HepG2 (cell line): ENCODE measurements at regions not wholly inside any gene's neighbourhood (a gene's known extent, or its start where the extent isn't known, plus 50 kb on each side); places are given as distances from the start of the nearest gene placed in this dataset.

ENCODE experiments used
- ATAC-seq: fragments of 200-7000 bp; cut with Tn5 transposase; 3 replicates; pipeline ENCODE4 v1.9.1; 2020; ENCODE audit warnings: mild to moderate bottlenecking, moderate library complexity
- BruUV-seq: library from RNA; stranded (reverse); fragments of 400-500 nt; replicated peaks from 2 replicates; lab custom pipeline; 2021; lab: Mats Ljungman, UMichigan
- CTCF ChIA-PET: fragments of 300-600 bp; formaldehyde crosslinking; extraction: SDS; loops from one replicate; lab custom pipeline; 2021; ENCODE audit warnings: low total read pairs, inconsistent platforms, low intra/inter-chr PET ratio; lab: Yijun Ruan, JAX
- POLR2A ChIA-PET: fragments of 350-600 bp; sonication (Branson Sonifier 250); formaldehyde crosslinking; loops from one replicate; lab custom pipeline; 2020; ENCODE audit warnings: antibody characterized with exemption, inconsistent platforms; lab: Yijun Ruan, JAX
- DNase-seq: peaks from one replicate; pipeline ENCODE4 v3.0.0-alpha.2; 2015; ENCODE audit warnings: low spot score
- FAIRE-seq: peaks from 3 replicates; lab custom pipeline; 2011; peaks lifted over from hg19 to GRCh38; lab: Jason Lieb, UNC
- H2AFZ ChIP-seq: one replicate; pipeline ENCODE4 v1.6.1; 2011; ENCODE audit warnings: low read length, inconsistent platforms
- H3K27ac ChIP-seq: fragments of 300-600 bp; 3 replicates; pipeline ENCODE4 v1.8.0; 2011; ENCODE audit warnings: mixed run types, mild to moderate bottlenecking, mixed read lengths, low read length, inconsistent platforms; ENCODE audit not compliant: insufficient read depth; ENCODE audit errors: extremely low read length
- H3K27me3 ChIP-seq, 2 experiments: fragments of 200-600 bp in 1 of 2; 2 replicates in 1 of 2; 3 replicates in 1 of 2; pipeline versions ENCODE4 v1.6.0 to v1.8.0; 2011; ENCODE audit warnings: low read length in 2 of 2, mild to moderate bottlenecking in 2 of 2, moderate library complexity in 2 of 2, inconsistent platforms in 1 of 2; ENCODE audit not compliant: insufficient read depth in 2 of 2, control insufficient read depth in 1 of 2
- H3K36me3 ChIP-seq, 2 experiments: fragments of 200-600 bp in 1 of 2; replicated peaks in 1 of 2; 2 replicates in 1 of 2; 3 replicates in 1 of 2; pipeline versions ENCODE4 v1.5.1 to v1.8.0; 2011; ENCODE audit warnings: low read length in 2 of 2, inconsistent platforms in 1 of 2; ENCODE audit not compliant: insufficient read depth in 2 of 2, control insufficient read depth in 1 of 2
- H3K4me1 ChIP-seq: 2 replicates; pipeline ENCODE4 v1.5.1; 2012; ENCODE audit warnings: low read length, inconsistent platforms; ENCODE audit not compliant: insufficient read depth
- H3K4me2 ChIP-seq: 2 replicates; pipeline ENCODE4 v1.6.0; 2011; ENCODE audit warnings: low read depth, low read length, inconsistent platforms
- H3K4me3 ChIP-seq, 3 experiments: fragments of 200-600 bp in 1 of 3; sonication (generic), shearing (Covaris generic) in 1 of 3; replicated peaks in 1 of 3; 2 replicates each; pipeline ENCODE4 v1.5.1; 2011 to 2016; ENCODE audit warnings: low read length in 3 of 3, inconsistent platforms in 2 of 3, low read depth in 2 of 3, mild to moderate bottlenecking in 2 of 3, control low read depth in 1 of 3, mixed read lengths in 1 of 3; ENCODE audit not compliant: insufficient read depth in 1 of 3
- H3K79me2 ChIP-seq: one replicate; pipeline ENCODE4 v1.6.1; 2011; ENCODE audit warnings: low read length, inconsistent platforms; ENCODE audit not compliant: insufficient read depth
- H3K9ac ChIP-seq: 2 replicates; pipeline ENCODE4 v1.6.0; 2011; ENCODE audit warnings: mild to moderate bottlenecking, low read depth, low read length, inconsistent platforms; ENCODE audit not compliant: insufficient read depth
- H3K9me3 ChIP-seq: 2 replicates; pipeline ENCODE4 v1.5.1; 2012; ENCODE audit warnings: mild to moderate bottlenecking, low read length
- H4K20me1 ChIP-seq: 2 replicates; pipeline ENCODE4 v1.6.0; 2011; ENCODE audit warnings: inconsistent platforms, mild to moderate bottlenecking, low read length, moderate library complexity; ENCODE audit not compliant: insufficient read depth
- CSRNP1 ChIP-seq: sonication (generic); formaldehyde crosslinking; IDR thresholded peaks from 2 replicates; pipeline ENCODE4 v1.8.1; 2023; ENCODE audit warnings: mild to moderate bottlenecking, missing genetic modification reagents
- HIVEP1 ChIP-seq: sonication (generic); formaldehyde crosslinking; IDR thresholded peaks from 2 replicates; pipeline ENCODE4 v1.4.0; 2020; ENCODE audit warnings: mild to moderate bottlenecking, missing genetic modification reagents
- HNRNPLL ChIP-seq: fragments of 200-400 bp; formaldehyde crosslinking; IDR thresholded peaks from 2 replicates; pipeline ENCODE4 v1.6.1; 2017; ENCODE audit warnings: mild to moderate bottlenecking, low read depth, low read length; ENCODE audit not compliant: poor library complexity, severe bottlenecking
- POLR2AphosphoS5 ChIP-seq: IDR thresholded peaks from 2 replicates; pipeline ENCODE4 v1.6.1; 2012; ENCODE audit warnings: low read depth, low read length
- PTBP1 ChIP-seq: fragments of 200-400 bp; formaldehyde crosslinking; IDR thresholded peaks from 2 replicates; pipeline ENCODE4 v1.6.1; 2018; ENCODE audit warnings: low read length, low read depth; ENCODE audit not compliant: poor library complexity, severe bottlenecking
- SMAD9 ChIP-seq: sonication (generic); formaldehyde crosslinking; IDR thresholded peaks from 2 replicates; pipeline ENCODE4 v1.5.1; 2020; ENCODE audit warnings: mild to moderate bottlenecking, missing genetic modification reagents
- SRSF1 ChIP-seq: fragments of 200-400 bp; formaldehyde crosslinking; optimal IDR thresholded peaks from 2 replicates; pipeline ENCODE3; 2017; ENCODE audit warnings: mild to moderate bottlenecking, low read depth, low read length, moderate library complexity
- ZFP62 ChIP-seq: sonication (generic); formaldehyde crosslinking; IDR thresholded peaks from 2 replicates; pipeline ENCODE4 v1.4.0; 2020; ENCODE audit warnings: missing genetic modification reagents
- ZIK1 ChIP-seq: sonication (generic); formaldehyde crosslinking; IDR thresholded peaks from 2 replicates; pipeline ENCODE4 v1.5.0; 2020; ENCODE audit warnings: mild to moderate bottlenecking, low read depth, missing genetic modification reagents, borderline replicate concordance
- ZKSCAN8 ChIP-seq: IDR thresholded peaks from 2 replicates; pipeline ENCODE4 v1.6.1; 2016; ENCODE audit warnings: borderline replicate concordance, missing genetic modification reagents, missing compliant biosample characterization
- ZNF235 ChIP-seq: sonication (generic); formaldehyde crosslinking; IDR thresholded peaks from 2 replicates; pipeline ENCODE4 v1.8.1; 2023; ENCODE audit warnings: mild to moderate bottlenecking, missing genetic modification reagents, borderline replicate concordance
- ZNF557 ChIP-seq: sonication (generic); formaldehyde crosslinking; IDR thresholded peaks from 2 replicates; pipeline ENCODE4 v1.4.0; 2020; ENCODE audit warnings: missing genetic modification reagents
- ZNF766 ChIP-seq: sonication (generic); formaldehyde crosslinking; IDR thresholded peaks from 2 replicates; pipeline ENCODE4 v1.5.0; 2020; ENCODE audit warnings: missing genetic modification reagents, borderline replicate concordance
- ZNF776 ChIP-seq: sonication (generic); formaldehyde crosslinking; IDR thresholded peaks from 2 replicates; pipeline ENCODE4 v1.4.0; 2020; ENCODE audit warnings: mild to moderate bottlenecking, missing genetic modification reagents
- ZNF788 ChIP-seq: sonication (generic); formaldehyde crosslinking; IDR thresholded peaks from 2 replicates; pipeline ENCODE4 v1.5.0; 2020; ENCODE audit warnings: mild to moderate bottlenecking, missing genetic modification reagents, borderline replicate concordance
- ZNF878 ChIP-seq: sonication (generic); formaldehyde crosslinking; IDR thresholded peaks from 2 replicates; pipeline ENCODE4 v1.8.1; 2023; ENCODE audit warnings: mild to moderate bottlenecking, missing genetic modification reagents, moderate library complexity
- whole genome bisulfite sequencing: methylation state at CpG from one replicate; pipeline ENCODE4 v1.1.6; 2017; ENCODE audit warnings: low lambda C conversion rate; 5-methylcytosine and 5-hydroxymethylcytosine counted together
- in situ Hi-C: cut with HindIII; loops from 2 replicates; pipeline ENCODE4 v1.10.0; 2017; ENCODE audit warnings: low pct_unique_long_range_greater_than_20kb; ENCODE audit not compliant: extremely low pct_ligation_motif_present
- intact Hi-C: fragments of 100-400 bp; cut with micrococcal nuclease; formaldehyde crosslinking; loops from one replicate; pipeline ENCODE4 v1.10.0; 2022; ENCODE audit not compliant: unreplicated experiment
- TF ChIP-seq, protein P1 (sequence below): sonication (generic); formaldehyde crosslinking; IDR thresholded peaks from 2 replicates; pipeline ENCODE4 v1.4.0; 2020; ENCODE audit warnings: missing genetic modification reagents

- no peak for FAIRE-seq
- CTCF ChIA-PET: no interaction called here
Observed at GRCh38 chr12:28941248-28941647, 207.8 kb upstream of the FAR2 start.

More at GRCh38 chr12:28941248-28941647, 207.8 kb upstream of the FAR2 start:
- Histone ChIP-seq H3K4me1 (no peaks in the 10 kb centered on the region), H3K27ac (no peak overlapping the region), H2AFZ (no peak overlapping the region), H3K9me3 (no peaks in the 10 kb centered on the region), H3K4me2 (no peak overlapping the region), H3K4me3 (no peak overlapping the region), H3K27me3 (no peaks in the 10 kb centered on the region), H3K79me2 (no peaks in the 10 kb centered on the region), H4K20me1 (no peaks in the 10 kb centered on the region), H3K9ac (no peak overlapping the region), H3K36me3 (no peaks in the 10 kb centered on the region)
- POLR2A ChIA-PET: no interaction called here
- no peak for DNase-seq
- whole genome bisulfite sequencing: 13% methylated on average over 2 of the region's 2 CpGs
- no peak for ATAC-seq
- no TSS peak for BruUV-seq
- TF ChIP-seq CSRNP1 (CRISPR knock-in tag): no peak
- no peak for TF ChIP-seq ZKSCAN8 (CRISPR knock-in tag)
- TF ChIP-seq ZIK1 (CRISPR knock-in tag): no peak
- no peak for TF ChIP-seq ZFP62 (CRISPR knock-in tag)
- no peak for TF ChIP-seq ZNF878 (CRISPR knock-in tag)
- no peak for TF ChIP-seq ZNF235
- TF ChIP-seq PTBP1: no peak
- TF ChIP-seq HNRNPLL: no peak
- no peak for TF ChIP-seq ZNF776 (CRISPR knock-in tag)
- TF ChIP-seq ZNF788 (CRISPR knock-in tag): no peak
- no peak for TF ChIP-seq SRSF1
- TF ChIP-seq POLR2AphosphoS5: no peak
- TF ChIP-seq ZNF766: no peak
- no peak for TF ChIP-seq ZNF557 (CRISPR knock-in tag)
- no peak for TF ChIP-seq SMAD9
- TF ChIP-seq, protein P1, sequence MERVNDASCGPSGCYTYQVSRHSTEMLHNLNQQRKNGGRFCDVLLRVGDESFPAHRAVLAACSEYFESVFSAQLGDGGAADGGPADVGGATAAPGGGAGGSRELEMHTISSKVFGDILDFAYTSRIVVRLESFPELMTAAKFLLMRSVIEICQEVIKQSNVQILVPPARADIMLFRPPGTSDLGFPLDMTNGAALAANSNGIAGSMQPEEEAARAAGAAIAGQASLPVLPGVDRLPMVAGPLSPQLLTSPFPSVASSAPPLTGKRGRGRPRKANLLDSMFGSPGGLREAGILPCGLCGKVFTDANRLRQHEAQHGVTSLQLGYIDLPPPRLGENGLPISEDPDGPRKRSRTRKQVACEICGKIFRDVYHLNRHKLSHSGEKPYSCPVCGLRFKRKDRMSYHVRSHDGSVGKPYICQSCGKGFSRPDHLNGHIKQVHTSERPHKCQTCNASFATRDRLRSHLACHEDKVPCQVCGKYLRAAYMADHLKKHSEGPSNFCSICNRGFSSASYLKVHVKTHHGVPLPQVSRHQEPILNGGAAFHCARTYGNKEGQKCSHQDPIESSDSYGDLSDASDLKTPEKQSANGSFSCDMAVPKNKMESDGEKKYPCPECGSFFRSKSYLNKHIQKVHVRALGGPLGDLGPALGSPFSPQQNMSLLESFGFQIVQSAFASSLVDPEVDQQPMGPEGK (CRISPR knock-in tag): no peak
- no peak for TF ChIP-seq HIVEP1
- intact Hi-C loops (no loop called here), in situ Hi-C loops (no loop called here)
